ENCODE measurements at regions not wholly inside any gene's neighbourhood (a gene's known extent, or its start where the extent isn't known, plus 50 kb on each side); places are given as distances from the start of the nearest gene placed in this dataset.

GRCh38 chr2:114066186-114066747 lies 176.4 kb downstream of the ACTR3 start (continued):
- TF ChIP-seq HSF1 (IDR thresholded peaks at IDR 0.05; ENCODE audit: low read depth, low read length): no peak
- no peak for TF ChIP-seq SIN3A (IDR thresholded peaks at IDR 0.05; ENCODE audit: low read depth, low read length)
- no peak for TF ChIP-seq STAT1 (conservative IDR thresholded peaks at IDR 0.05)
- no peak for TF ChIP-seq REST (IDR thresholded peaks at IDR 0.05; ENCODE audit: low read depth, low read length)
- no peak for TF ChIP-seq POU2F2 (IDR thresholded peaks at IDR 0.05; ENCODE audit: borderline replicate concordance, low read depth, low read length)
- TF ChIP-seq HDAC2 (IDR thresholded peaks at IDR 0.05): no peak
- TF ChIP-seq HDAC6 (IDR thresholded peaks at IDR 0.05; ENCODE audit: unreplicated experiment): no peak

GRCh38 chr2:114068438-114068837 lies 178.5 kb downstream of the ACTR3 start:
- CTCF ChIA-PET: no interaction called here

More at GRCh38 chr2:114068438-114068837, 178.5 kb downstream of the ACTR3 start:
- in situ Hi-C loops (cut with MboI) (no loop called here), intact Hi-C loops (cut with micrococcal nuclease; ENCODE audit: unreplicated experiment) (no loop called here)
- ChIA-PET RAD21 (ENCODE audit: unreplicated experiment) (no interaction called here), POLR2A (no interaction called here), SMC1A (ENCODE audit: uncharacterized antibody, unreplicated experiment) (no interaction called here)
- Histone ChIP-seq H3K36me3 (ENCODE audit: control insufficient read depth in 2 of 2, insufficient read depth in 2 of 2, low read length in 1 of 2) (no peaks in the 10 kb centered on the region), H4K20me1 (ENCODE audit: control insufficient read depth, insufficient read depth) (no peaks in the 10 kb centered on the region), H2AFZ (ENCODE audit: control insufficient read depth, low read depth, low read length) (no peak overlapping the region), H3K79me2 (ENCODE audit: control insufficient read depth, insufficient read depth, low read length) (no peaks in the 10 kb centered on the region), H3K27me3 (replicated peaks in 1 of 2; ENCODE audit: control insufficient read depth in 2 of 2, insufficient read depth in 2 of 2, low read length in 1 of 2) (no peaks in the 10 kb centered on the region; a peak in 1 of 4 replicates), H3K9ac (ENCODE audit: control insufficient read depth, insufficient read depth, low read length) (no peak overlapping the region), H3K4me1 (ENCODE audit: control insufficient read depth, insufficient read depth, low read length) (no peaks in the 10 kb centered on the region), H3K27ac (ENCODE audit: control insufficient read depth, insufficient read depth) (no peak overlapping the region), H3K4me3 (no peak overlapping the region), H3K4me2 (ENCODE audit: control insufficient read depth, insufficient read depth) (no peak overlapping the region), H3K9me3 (replicated peaks; ENCODE audit: control insufficient read depth, insufficient read depth, low read length) (no peaks in the 10 kb centered on the region)
- DNase-seq (ENCODE audit: low read depth, low spot score) (no peak), ATAC-seq (no peak), FAIRE-seq (no peak)
- WGBS (ENCODE audit: insufficient coverage, insufficient replicate concordance, low lambda C conversion rate, missing lambda C conversion rate): 23% methylated on average over 3 of the region's 3 CpGs
- TF ChIP-seq REST (IDR thresholded peaks at IDR 0.05; ENCODE audit: low read depth, low read length) (peak; percentile 92), MYB (IDR thresholded peaks at IDR 0.05; ENCODE audit: borderline replicate concordance, low read depth, low read length) (no peak)
- no TSS peak for BruUV-seq (replicated peaks)
